SH-SY5Y (cell line): ENCODE measurements at regions not wholly inside any gene's neighbourhood (a gene's known extent, or its start where the extent isn't known, plus 50 kb on each side); places are given as distances from the start of the nearest gene placed in this dataset.

Source experiments
- GATA2 ChIP-seq: IDR thresholded peaks from 2 replicates; pipeline ENCODE4 v1.6.1; 2011; ENCODE audit warnings: mild to moderate bottlenecking, low read depth, low read length
- GATA3 ChIP-seq: IDR thresholded peaks from 2 replicates; pipeline ENCODE4 v1.6.1; 2011; ENCODE audit warnings: low read depth, mild to moderate bottlenecking, low read length, moderate library complexity

GRCh38 chr4:19857380-19857779 is 394.3 kb upstream of the SLIT2 start:
- TF ChIP-seq GATA3 (no peak), GATA2 (no peak)

- no peak for TF ChIP-seq GATA3
- no peak for TF ChIP-seq GATA2
These were observed 400.8 kb upstream of the SLIT2 start for GRCh38 chr4:19850909-19851308.

- TF ChIP-seq GATA3 (no peak), GATA2 (no peak)
These were observed 407.3 kb upstream of the SLIT2 start for GRCh38 chr4:19844446-19844845.

GRCh38 chr4:19842471-19842870 is 409.2 kb upstream of the SLIT2 start:
- TF ChIP-seq GATA2 (no peak), GATA3 (no peak)

GRCh38 chr4:19838858-19839257 is 412.8 kb upstream of the SLIT2 start:
- no peak for TF ChIP-seq GATA2
- no peak for TF ChIP-seq GATA3

GRCh38 chr4:19835429-19835828 is 416.3 kb upstream of the SLIT2 start:
- TF ChIP-seq GATA2 (no peak), GATA3 (no peak)

GRCh38 chr4:19832411-19832810 is 419.3 kb upstream of the SLIT2 start:
- no peak for TF ChIP-seq GATA2
- TF ChIP-seq GATA3: no peak

- no peak for TF ChIP-seq GATA3
- TF ChIP-seq GATA2: no peak
These were observed 419.9 kb upstream of the SLIT2 start for GRCh38 chr4:19831644-19832285.

GRCh38 chr4:19829101-19829500 is 422.6 kb upstream of the SLIT2 start:
- TF ChIP-seq GATA3 (no peak), GATA2 (no peak)

GRCh38 chr4:19823781-19824180 is 427.9 kb upstream of the SLIT2 start:
- TF ChIP-seq GATA3 (peak; percentile 60; the same call in 1 of the 2 replicates), GATA2 (0 out of 2 replicates have a peak, but pooled peaks have one; percentile 30)

GRCh38 chr4:19819737-19820136 is 432.0 kb upstream of the SLIT2 start:
- no peak for TF ChIP-seq GATA3
- no peak for TF ChIP-seq GATA2

- TF ChIP-seq GATA3: no peak
- 0 out of 2 replicates have a peak, but pooled peaks have one; percentile 9 for TF ChIP-seq GATA2
These were observed 441.7 kb upstream of the SLIT2 start for GRCh38 chr4:19809989-19810388.

- TF ChIP-seq GATA3: no peak
- TF ChIP-seq GATA2: no peak
These were observed 444.2 kb upstream of the SLIT2 start for GRCh38 chr4:19807505-19807904.

- TF ChIP-seq GATA3 (no peak), GATA2 (no peak)
These were observed 444.8 kb upstream of the SLIT2 start for GRCh38 chr4:19806865-19807264.

GRCh38 chr4:19803406-19803805 is 448.3 kb upstream of the SLIT2 start:
- TF ChIP-seq GATA2 (no peak), GATA3 (no peak)

GRCh38 chr4:19793831-19794230 is 457.9 kb upstream of the SLIT2 start:
- no peak for TF ChIP-seq GATA3
- TF ChIP-seq GATA2: no peak
